ENCODE measurements at regions not wholly inside any gene's neighbourhood (a gene's known extent, or its start where the extent isn't known, plus 50 kb on each side); places are given as distances from the start of the nearest gene placed in this dataset.
A peak's percentile ranks its signal among the peaks of the same experiment; 100 is the strongest.

- H3K27me3 ChIP-seq (ENCODE audit: control insufficient read depth, insufficient read depth, low read length), result no peaks in the 10 kb centered on the region
- no peaks in the 10 kb centered on the region for H3K4me1 ChIP-seq (ENCODE audit: control insufficient read depth in 2 of 3, insufficient read depth in 2 of 3, low read depth in 1 of 3, low read length in 3 of 3)
- DNase-seq (no peak), FAIRE-seq (no peak)
- intact Hi-C loops (cut with DNase I), result no loop called here
- H3K4me3 ChIP-seq (ENCODE audit: low read length in 3 of 3), result no peak overlapping the region
- no peaks in the 10 kb centered on the region for H3K36me3 ChIP-seq (ENCODE audit: control insufficient read depth in 2 of 3, insufficient read depth in 3 of 3, low read length in 3 of 3)
- no peak overlapping the region for H3K9ac ChIP-seq (ENCODE audit: low read length in 3 of 3)
- no peak overlapping the region for H3K27ac ChIP-seq (ENCODE audit: low read depth in 2 of 2, low read length in 2 of 2)
- peaks cover 0 to 9% (median 7%) of the 10 kb centered on the region in 3 donors for H3K9me3 ChIP-seq (ENCODE audit: control insufficient read depth in 2 of 3, insufficient read depth in 1 of 3, low read length in 3 of 3)
- TF ChIP-seq, protein P1, sequence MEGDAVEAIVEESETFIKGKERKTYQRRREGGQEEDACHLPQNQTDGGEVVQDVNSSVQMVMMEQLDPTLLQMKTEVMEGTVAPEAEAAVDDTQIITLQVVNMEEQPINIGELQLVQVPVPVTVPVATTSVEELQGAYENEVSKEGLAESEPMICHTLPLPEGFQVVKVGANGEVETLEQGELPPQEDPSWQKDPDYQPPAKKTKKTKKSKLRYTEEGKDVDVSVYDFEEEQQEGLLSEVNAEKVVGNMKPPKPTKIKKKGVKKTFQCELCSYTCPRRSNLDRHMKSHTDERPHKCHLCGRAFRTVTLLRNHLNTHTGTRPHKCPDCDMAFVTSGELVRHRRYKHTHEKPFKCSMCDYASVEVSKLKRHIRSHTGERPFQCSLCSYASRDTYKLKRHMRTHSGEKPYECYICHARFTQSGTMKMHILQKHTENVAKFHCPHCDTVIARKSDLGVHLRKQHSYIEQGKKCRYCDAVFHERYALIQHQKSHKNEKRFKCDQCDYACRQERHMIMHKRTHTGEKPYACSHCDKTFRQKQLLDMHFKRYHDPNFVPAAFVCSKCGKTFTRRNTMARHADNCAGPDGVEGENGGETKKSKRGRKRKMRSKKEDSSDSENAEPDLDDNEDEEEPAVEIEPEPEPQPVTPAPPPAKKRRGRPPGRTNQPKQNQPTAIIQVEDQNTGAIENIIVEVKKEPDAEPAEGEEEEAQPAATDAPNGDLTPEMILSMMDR (IDR thresholded peaks at IDR 0.05; ENCODE audit: borderline replicate concordance, extremely low read depth, insufficient read depth), result no peak
Measured at GRCh38 chr5:155799308-155799707, 527.7 kb upstream of the SGCD start.

DNA sequence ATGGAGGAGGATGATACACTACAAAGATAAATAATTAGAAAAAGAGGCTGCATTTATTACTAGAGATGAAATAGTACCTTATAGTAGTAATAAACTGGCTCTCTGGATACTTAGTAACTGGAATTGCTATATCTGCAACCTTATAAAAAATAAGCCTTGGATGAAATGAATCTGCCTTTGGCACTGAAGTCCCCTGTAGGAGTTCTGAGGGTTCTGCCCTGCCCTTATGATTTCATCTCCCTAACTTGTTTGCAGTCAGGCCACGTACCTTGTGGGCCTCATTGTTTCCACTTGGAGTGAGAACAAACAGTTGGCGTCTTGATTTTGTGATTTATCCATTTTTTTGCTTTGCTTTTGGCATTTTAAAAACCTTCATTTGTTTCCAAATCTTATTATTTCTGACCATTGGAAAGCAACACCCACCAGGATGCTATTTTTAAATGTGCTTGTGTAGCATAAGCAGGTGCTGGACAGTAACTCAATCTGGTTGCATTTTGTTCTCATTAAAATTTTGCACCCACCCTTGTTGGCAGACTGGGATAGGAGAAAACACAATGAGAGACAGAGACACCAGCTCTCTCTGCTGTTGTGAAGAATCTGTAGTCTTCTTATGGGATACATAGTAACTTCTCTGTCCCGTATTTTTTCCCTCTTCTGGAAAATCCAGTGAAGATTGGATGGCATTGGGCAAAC lies 518.9 kb upstream of the SGCD start:
- no peaks in the 10 kb centered on the region for H3K27me3 ChIP-seq (ENCODE audit: control insufficient read depth, insufficient read depth, low read length)
- FAIRE-seq (no peak), DNase-seq (no peak)
- intact Hi-C loops (cut with DNase I), result no loop called here
- no peak overlapping the region for H3K4me3 ChIP-seq (ENCODE audit: low read length in 3 of 3)
- H3K9me3 ChIP-seq (ENCODE audit: control insufficient read depth in 2 of 3, insufficient read depth in 1 of 3, low read length in 3 of 3), result no peaks in the 10 kb centered on the region
- no peaks in the 10 kb centered on the region for H3K4me1 ChIP-seq (ENCODE audit: control insufficient read depth in 2 of 3, insufficient read depth in 2 of 3, low read depth in 1 of 3, low read length in 3 of 3)
- TF ChIP-seq, protein P1 (IDR thresholded peaks at IDR 0.05; ENCODE audit: borderline replicate concordance, extremely low read depth, insufficient read depth), result no peak
- H3K27ac ChIP-seq (ENCODE audit: low read depth in 2 of 2, low read length in 2 of 2), result no peak overlapping the region
- no peak overlapping the region for H3K9ac ChIP-seq (ENCODE audit: low read length in 3 of 3)
- H3K36me3 ChIP-seq (ENCODE audit: control insufficient read depth in 2 of 3, insufficient read depth in 3 of 3, low read length in 3 of 3), result no peaks in the 10 kb centered on the region

GRCh38 chr5:155815248-155815647 lies 511.7 kb upstream of the SGCD start:
- FAIRE-seq (no peak), DNase-seq (no peak)
- no peaks in the 10 kb centered on the region for H3K9me3 ChIP-seq (ENCODE audit: control insufficient read depth in 2 of 3, insufficient read depth in 1 of 3, low read length in 3 of 3)
- no peak overlapping the region for H3K27ac ChIP-seq (ENCODE audit: low read depth in 2 of 2, low read length in 2 of 2)
- H3K27me3 ChIP-seq (ENCODE audit: control insufficient read depth, insufficient read depth, low read length), result no peaks in the 10 kb centered on the region
- intact Hi-C loops (cut with DNase I), result no loop called here
- no peaks in the 10 kb centered on the region for H3K4me1 ChIP-seq (ENCODE audit: control insufficient read depth in 2 of 3, insufficient read depth in 2 of 3, low read depth in 1 of 3, low read length in 3 of 3)
- H3K9ac ChIP-seq (ENCODE audit: low read length in 3 of 3), result no peak overlapping the region
- no peak overlapping the region for H3K4me3 ChIP-seq (ENCODE audit: low read length in 3 of 3)
- TF ChIP-seq, protein P1 (IDR thresholded peaks at IDR 0.05; ENCODE audit: borderline replicate concordance, extremely low read depth, insufficient read depth), result no peak
- no peaks in the 10 kb centered on the region for H3K36me3 ChIP-seq (ENCODE audit: control insufficient read depth in 2 of 3, insufficient read depth in 3 of 3, low read length in 3 of 3)

- intact Hi-C loops (cut with DNase I), result no loop called here
- no peaks in the 10 kb centered on the region for H3K36me3 ChIP-seq (ENCODE audit: control insufficient read depth in 2 of 3, insufficient read depth in 3 of 3, low read length in 3 of 3)
- H3K27ac ChIP-seq (ENCODE audit: low read depth in 2 of 2, low read length in 2 of 2), result no peak overlapping the region
- FAIRE-seq (no peak), DNase-seq (no peak)
- no peaks in the 10 kb centered on the region for H3K9me3 ChIP-seq (ENCODE audit: control insufficient read depth in 2 of 3, insufficient read depth in 1 of 3, low read length in 3 of 3)
- no peak overlapping the region for H3K9ac ChIP-seq (ENCODE audit: low read length in 3 of 3)
- TF ChIP-seq, protein P1 (IDR thresholded peaks at IDR 0.05; ENCODE audit: borderline replicate concordance, extremely low read depth, insufficient read depth), result peak; percentile 16
- no peaks in the 10 kb centered on the region for H3K27me3 ChIP-seq (ENCODE audit: control insufficient read depth, insufficient read depth, low read length)
- H3K4me1 ChIP-seq (ENCODE audit: control insufficient read depth in 2 of 3, insufficient read depth in 2 of 3, low read depth in 1 of 3, low read length in 3 of 3), result no peaks in the 10 kb centered on the region
- no peak overlapping the region for H3K4me3 ChIP-seq (ENCODE audit: low read length in 3 of 3)
Measured at GRCh38 chr5:155822177-155822576, 504.8 kb upstream of the SGCD start.

All from kidney (tissue), 13 donors.